DMS53 treated with DMSO at 0.1 percent for 48 hours (cell line): ENCODE measurements at regions not wholly inside any gene's neighbourhood (a gene's known extent, or its start where the extent isn't known, plus 50 kb on each side); places are given as distances from the start of the nearest gene placed in this dataset.
A peak's percentile ranks its signal among the peaks of the same experiment; 100 is the strongest.

ENCODE experiments used
- DNase-seq: peaks from one replicate; lab custom pipeline; 2025; ENCODE audit not compliant: unreplicated experiment; lab: John Stamatoyannopoulos, UW

DNA sequence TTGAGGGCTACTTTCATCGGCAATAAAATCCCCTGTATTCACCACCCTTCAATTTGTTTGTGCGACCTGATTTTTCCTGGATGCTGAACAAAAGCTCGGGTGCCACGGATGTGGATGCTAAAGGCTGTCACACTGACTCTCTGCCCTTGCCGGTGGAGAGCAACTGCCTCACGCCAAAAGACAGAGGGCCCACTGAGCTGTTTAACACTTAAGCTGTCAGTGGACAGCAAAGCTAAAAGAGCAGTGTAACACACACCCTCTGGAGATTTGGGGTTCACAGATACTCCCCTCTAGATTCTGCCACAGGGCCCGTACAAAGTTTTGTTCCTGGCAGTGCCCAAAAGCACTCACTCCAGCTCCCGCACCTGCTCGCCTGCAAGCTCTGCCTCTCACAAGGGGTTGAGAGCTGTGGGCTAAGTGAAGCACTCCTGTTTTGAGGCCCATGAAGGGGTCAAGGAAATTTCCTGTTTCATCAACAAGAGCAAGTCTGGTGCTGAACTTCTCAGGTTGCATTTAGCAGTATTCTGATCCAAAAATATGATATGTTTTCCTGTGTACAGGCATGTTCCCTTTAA, 1571.9 kb downstream of the ADGRL3 start:
- DNase-seq: no peak

DNA sequence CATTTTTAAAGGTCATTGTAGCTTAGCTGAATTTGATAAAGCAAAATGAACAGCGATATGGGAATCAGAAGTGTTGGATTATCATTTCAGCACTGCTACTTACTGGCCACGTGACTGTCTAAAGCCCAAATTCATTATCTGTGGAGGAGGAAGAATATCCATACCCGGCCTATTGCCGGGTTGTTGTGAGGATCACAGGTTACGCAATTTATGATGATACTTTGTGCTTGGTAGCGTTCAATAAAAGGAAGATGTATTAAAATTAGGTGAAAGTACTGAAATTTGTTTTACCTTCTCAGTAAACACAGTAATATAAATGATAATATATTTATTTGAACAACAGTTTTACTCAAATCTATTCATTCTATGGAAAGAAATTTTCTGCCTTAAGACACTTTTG, 1540.2 kb downstream of the ADGRL3 start:
- no peak for DNase-seq

DNA sequence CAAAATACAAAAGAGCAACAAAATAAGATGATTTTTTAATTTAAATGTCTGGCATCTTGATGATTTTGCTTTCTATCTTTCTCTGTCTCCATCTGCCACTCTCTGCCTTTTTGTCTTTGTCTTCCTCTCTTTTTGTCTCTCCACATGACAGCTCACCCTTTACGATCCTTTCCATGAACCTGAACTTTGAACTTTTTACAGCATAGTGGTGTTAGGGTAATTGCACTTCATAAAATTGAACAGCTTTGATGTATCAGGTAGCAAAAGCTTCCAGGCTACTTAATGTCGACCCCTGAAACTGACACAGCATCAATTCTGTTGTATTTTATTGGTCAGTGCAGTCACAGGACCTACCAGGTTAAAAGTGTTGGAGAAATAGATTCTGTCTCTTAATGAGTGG, 1517.0 kb downstream of the ADGRL3 start:
- DNase-seq: no peak

GRCh38 chr4:62711575-62711974, 1511.4 kb downstream of the ADGRL3 start:
- no peak for DNase-seq

GRCh38 chr4:62709618-62710252, 1509.6 kb downstream of the ADGRL3 start:
- peak; percentile 51 for DNase-seq

- DNase-seq: no peak
Measured at GRCh38 chr4:62706423-62706822, 1506.3 kb downstream of the ADGRL3 start.

- DNase-seq: no peak
Measured at GRCh38 chr4:62683799-62684566, 1483.9 kb downstream of the ADGRL3 start.

GRCh38 chr4:62676962-62677361, 1476.8 kb downstream of the ADGRL3 start:
- no peak for DNase-seq

DNA sequence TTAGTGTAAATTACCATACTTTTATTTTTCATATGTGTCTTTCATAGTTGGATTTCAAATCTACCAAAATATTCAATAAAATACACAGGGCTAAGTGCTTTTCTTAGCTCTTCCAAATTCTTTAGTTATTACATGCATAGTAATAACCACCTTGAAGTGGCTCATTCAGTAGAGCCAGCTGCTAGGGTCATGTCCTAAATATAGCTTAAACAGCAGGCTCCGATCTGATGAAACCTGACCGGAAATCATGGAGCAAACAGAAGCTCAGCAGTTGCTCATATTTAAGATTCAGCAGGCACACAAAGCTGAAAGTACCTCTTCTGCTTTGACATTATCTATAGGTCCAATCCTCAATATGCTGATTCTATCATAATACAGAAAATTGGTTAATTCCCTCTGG, 1470.4 kb downstream of the ADGRL3 start:
- peak; percentile 50 for DNase-seq

DNA sequence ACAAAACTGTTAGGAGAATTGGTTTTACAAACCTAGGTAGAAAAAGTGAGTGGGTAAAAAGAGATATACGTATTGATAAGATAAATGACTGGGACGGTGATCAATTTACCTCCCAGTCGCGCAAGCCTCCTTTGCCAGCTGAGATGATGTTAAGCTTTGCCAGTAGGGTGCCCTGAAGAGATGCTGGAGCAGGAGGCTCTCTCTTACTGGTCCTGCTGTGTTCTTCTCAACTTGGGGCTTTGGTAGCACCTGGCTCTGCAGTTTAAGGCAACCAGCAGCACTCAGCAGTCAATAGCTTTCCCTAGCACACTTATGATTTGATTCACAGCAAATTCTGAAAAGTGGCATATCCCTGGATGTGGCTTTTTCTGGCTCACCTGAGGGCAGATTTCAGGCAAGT, 1461.7 kb downstream of the ADGRL3 start:
- no peak for DNase-seq

- no peak for DNase-seq
Measured at GRCh38 chr4:62656006-62656405, 1455.9 kb downstream of the ADGRL3 start.

- DNase-seq: peak; percentile 66
Measured at GRCh38 chr4:62644372-62644771, 1444.2 kb downstream of the ADGRL3 start.

DNA sequence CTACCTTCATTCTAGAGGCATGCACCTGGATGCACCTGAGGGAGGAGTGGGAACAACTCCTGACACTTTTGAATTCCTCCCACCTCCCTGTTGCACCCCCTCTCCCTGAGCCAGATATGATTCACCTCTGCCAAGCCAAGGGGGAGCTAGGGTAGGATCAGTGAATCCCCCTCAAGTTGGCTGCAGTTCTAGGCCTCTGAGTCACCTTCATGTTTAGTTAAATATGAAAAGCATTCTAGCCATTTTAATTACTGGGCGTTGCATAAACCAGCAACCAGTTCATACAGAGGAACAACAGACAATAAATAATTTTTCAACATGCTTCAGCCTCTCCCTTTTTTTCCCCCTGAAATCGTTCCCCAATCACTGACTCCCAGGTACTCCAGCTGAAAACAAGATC, 1440.2 kb downstream of the ADGRL3 start:
- no peak for DNase-seq

GRCh38 chr4:62627671-62628070, 1427.5 kb downstream of the ADGRL3 start:
- no peak for DNase-seq

DNA sequence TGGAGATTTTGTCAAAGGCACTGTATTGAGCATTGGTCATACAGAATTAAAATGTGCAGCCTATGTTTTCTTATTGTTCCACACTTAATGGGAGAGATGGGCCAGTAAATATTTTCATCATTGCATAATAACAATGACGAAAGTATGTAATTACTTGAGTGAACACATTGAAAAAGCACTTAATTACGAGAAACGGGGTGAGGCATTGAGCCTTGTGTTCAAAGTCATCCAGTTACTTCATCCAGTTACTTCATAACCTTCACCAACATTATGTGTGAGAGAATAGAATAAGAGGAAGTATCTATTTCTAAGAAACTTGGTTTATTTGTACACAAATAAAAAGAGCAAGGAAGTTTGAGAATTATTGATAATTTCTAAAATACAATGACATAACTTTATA, 1427.0 kb downstream of the ADGRL3 start:
- DNase-seq: no peak

- DNase-seq: no peak
Measured at GRCh38 chr4:62622089-62622488, 1422.0 kb downstream of the ADGRL3 start.

DNA sequence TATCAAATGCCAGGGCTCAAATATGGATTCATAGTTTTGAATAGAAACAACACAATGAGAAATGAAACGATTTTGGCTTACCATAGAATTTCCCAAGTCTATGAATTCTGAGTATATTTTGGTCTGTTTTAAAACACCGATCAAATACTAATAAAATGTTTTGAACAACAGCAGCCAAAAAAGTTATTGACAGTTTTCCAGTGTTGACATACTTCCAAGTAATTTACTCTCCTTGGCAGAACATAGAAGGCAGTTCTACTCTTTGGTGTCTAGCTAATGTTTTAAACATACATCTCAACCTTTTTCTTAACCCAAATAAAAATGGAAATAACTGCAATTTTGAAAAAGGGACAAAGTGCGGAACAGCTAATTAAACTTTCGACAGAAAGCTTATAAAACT, 1419.8 kb downstream of the ADGRL3 start:
- DNase-seq: no peak

GRCh38 chr4:62618042-62618441, 1417.9 kb downstream of the ADGRL3 start:
- DNase-seq: no peak

GRCh38 chr4:62601737-62602136, 1401.6 kb downstream of the ADGRL3 start:
- DNase-seq: no peak

DNA sequence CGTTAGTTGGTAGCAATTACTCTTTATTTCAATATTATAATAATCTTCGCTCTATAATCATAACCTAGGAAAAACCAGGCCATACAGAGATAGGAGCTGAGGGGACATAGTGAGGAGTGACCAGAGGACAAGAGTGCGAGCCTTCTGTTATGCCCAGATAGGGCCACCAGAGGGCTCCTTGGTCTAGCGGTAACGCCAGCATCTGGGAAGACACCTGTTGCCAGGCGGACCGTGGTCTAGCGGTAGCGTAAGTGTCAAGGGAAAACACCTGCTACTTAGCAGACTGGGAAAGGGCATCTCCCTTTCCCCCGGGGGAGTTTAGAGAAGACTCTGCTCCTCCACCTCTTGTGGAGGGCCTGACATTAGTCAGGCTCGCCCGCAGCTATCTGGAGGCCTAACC, 1395.1 kb downstream of the ADGRL3 start:
- peak; percentile 2 for DNase-seq

DNA sequence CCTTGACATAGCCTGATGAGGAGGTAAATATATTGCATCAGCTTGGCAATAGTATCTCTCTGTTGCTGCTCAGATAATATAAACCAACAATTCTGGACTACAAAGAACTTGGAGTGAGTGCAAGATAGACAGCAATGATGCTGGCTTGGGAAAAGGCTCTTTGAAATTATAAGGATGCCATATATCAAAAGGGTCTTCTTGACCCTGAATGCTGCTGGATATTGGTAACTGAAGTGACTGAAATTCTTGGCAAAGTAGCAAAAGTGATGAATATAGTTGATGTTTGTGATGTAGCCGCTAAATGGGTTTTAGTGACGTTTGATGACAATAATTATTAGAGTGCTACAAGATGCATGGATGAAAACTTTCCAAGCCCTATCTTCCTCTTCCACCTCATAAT, 1391.6 kb downstream of the ADGRL3 start:
- DNase-seq: no peak

- DNase-seq: no peak
Measured at GRCh38 chr4:62588671-62589070, 1388.5 kb downstream of the ADGRL3 start.
